ENCODE measurements at regions not wholly inside any gene's neighbourhood (a gene's known extent, or its start where the extent isn't known, plus 50 kb on each side); places are given as distances from the start of the nearest gene placed in this dataset.

- Histone ChIP-seq H3K36me3 (replicated peaks; ENCODE audit: low read depth, low read length) (no peaks in the 10 kb centered on the region), H3K9me3 (ENCODE audit: insufficient read depth, low read length) (no peaks in the 10 kb centered on the region), H3K4me1 (ENCODE audit: low read length) (no peaks in the 10 kb centered on the region), H3K79me2 (ENCODE audit: low read length) (no peaks in the 10 kb centered on the region), H3K4me3 (ENCODE audit: low read length) (no peak overlapping the region), H3K4me2 (ENCODE audit: low read length) (no peak overlapping the region), H3K9ac (ENCODE audit: low read length) (no peak overlapping the region), H2AFZ (ENCODE audit: low read depth, low read length) (no peak overlapping the region), H3K27ac (ENCODE audit: low read length) (no peak overlapping the region), H4K20me1 (ENCODE audit: insufficient read depth, low read length) (no peaks in the 10 kb centered on the region), H3K27me3 (ENCODE audit: low read depth, low read length) (peaks cover 58% of the 10 kb centered on the region)
- TF ChIP-seq CTCF (IDR thresholded peaks at IDR 0.05; ENCODE audit: low read depth, low read length): no peak
- TF ChIP-seq EZH2phosphoT487 (IDR thresholded peaks at IDR 0.05; ENCODE audit: low read depth): no peak
Measured at GRCh38 chr11:45436118-45436517, 150.0 kb upstream of the SYT13 start.

GRCh38 chr11:45435706-45436105 is 149.6 kb upstream of the SYT13 start:
- Histone ChIP-seq H3K27ac (ENCODE audit: low read length) (no peak overlapping the region), H3K36me3 (replicated peaks; ENCODE audit: low read depth, low read length) (no peaks in the 10 kb centered on the region), H3K79me2 (ENCODE audit: low read length) (no peaks in the 10 kb centered on the region), H3K9me3 (ENCODE audit: insufficient read depth, low read length) (no peaks in the 10 kb centered on the region), H3K4me1 (ENCODE audit: low read length) (no peaks in the 10 kb centered on the region), H3K4me3 (ENCODE audit: low read length) (no peak overlapping the region), H3K27me3 (ENCODE audit: low read depth, low read length) (peaks cover 60% of the 10 kb centered on the region), H3K9ac (ENCODE audit: low read length) (no peak overlapping the region), H3K4me2 (ENCODE audit: low read length) (no peak overlapping the region), H4K20me1 (ENCODE audit: insufficient read depth, low read length) (no peaks in the 10 kb centered on the region), H2AFZ (ENCODE audit: low read depth, low read length) (no peak overlapping the region)
- TF ChIP-seq EZH2phosphoT487 (IDR thresholded peaks at IDR 0.05; ENCODE audit: low read depth) (no peak), CTCF (IDR thresholded peaks at IDR 0.05; ENCODE audit: low read depth, low read length) (no peak)

- no peak overlapping the region for H3K4me2 ChIP-seq (ENCODE audit: low read length)
- no peaks in the 10 kb centered on the region for H3K79me2 ChIP-seq (ENCODE audit: low read length)
- no peaks in the 10 kb centered on the region for H4K20me1 ChIP-seq (ENCODE audit: insufficient read depth, low read length)
- TF ChIP-seq CTCF (IDR thresholded peaks at IDR 0.05; ENCODE audit: low read depth, low read length) (no peak), EZH2phosphoT487 (IDR thresholded peaks at IDR 0.05; ENCODE audit: low read depth) (no peak)
- no peak overlapping the region for H3K27ac ChIP-seq (ENCODE audit: low read length)
- H3K36me3 ChIP-seq (replicated peaks; ENCODE audit: low read depth, low read length): no peaks in the 10 kb centered on the region
- H2AFZ ChIP-seq (ENCODE audit: low read depth, low read length): no peak overlapping the region
- no peak overlapping the region for H3K9ac ChIP-seq (ENCODE audit: low read length)
- peaks cover 69% of the 10 kb centered on the region for H3K27me3 ChIP-seq (ENCODE audit: low read depth, low read length)
- H3K4me1 ChIP-seq (ENCODE audit: low read length): no peaks in the 10 kb centered on the region
- no peaks in the 10 kb centered on the region for H3K9me3 ChIP-seq (ENCODE audit: insufficient read depth, low read length)
- H3K4me3 ChIP-seq (ENCODE audit: low read length): no peak overlapping the region
Measured at GRCh38 chr11:45432910-45433309, 146.8 kb upstream of the SYT13 start.

GRCh38 chr11:45432100-45432499 is 146.0 kb upstream of the SYT13 start:
- Histone ChIP-seq H2AFZ (ENCODE audit: low read depth, low read length) (no peak overlapping the region), H3K27ac (ENCODE audit: low read length) (no peak overlapping the region), H4K20me1 (ENCODE audit: insufficient read depth, low read length) (no peaks in the 10 kb centered on the region), H3K9ac (ENCODE audit: low read length) (no peak overlapping the region), H3K4me1 (ENCODE audit: low read length) (no peaks in the 10 kb centered on the region), H3K36me3 (replicated peaks; ENCODE audit: low read depth, low read length) (no peaks in the 10 kb centered on the region), H3K4me3 (ENCODE audit: low read length) (no peak overlapping the region), H3K27me3 (ENCODE audit: low read depth, low read length) (peaks cover 69% of the 10 kb centered on the region), H3K9me3 (ENCODE audit: insufficient read depth, low read length) (no peaks in the 10 kb centered on the region), H3K79me2 (ENCODE audit: low read length) (no peaks in the 10 kb centered on the region), H3K4me2 (ENCODE audit: low read length) (no peak overlapping the region)
- TF ChIP-seq EZH2phosphoT487 (IDR thresholded peaks at IDR 0.05; ENCODE audit: low read depth) (no peak), CTCF (IDR thresholded peaks at IDR 0.05; ENCODE audit: low read depth, low read length) (no peak)

All from OCI-LY3 (cell line).